HFF-Myc (cell line): ENCODE measurements at regions not wholly inside any gene's neighbourhood (a gene's known extent, or its start where the extent isn't known, plus 50 kb on each side); places are given as distances from the start of the nearest gene placed in this dataset.

Experiments used
- DNase-seq: peaks from one replicate; pipeline ENCODE4 v3.0.0-alpha.2; 2011; ENCODE audit warnings: low read depth; ENCODE audit errors: extremely low read depth
- H3K4me3 ChIP-seq: replicated peaks from 2 replicates; pipeline ENCODE4 v1.5.1; 2011; ENCODE audit warnings: low read depth, mild to moderate bottlenecking, control low read depth, low read length
- CTCF ChIP-seq: IDR thresholded peaks from 2 replicates; pipeline ENCODE4 v1.5.1; 2012; ENCODE audit warnings: mild to moderate bottlenecking, low read depth, low read length, control low read depth; ENCODE audit errors: missing control alignments

GRCh38 chr2:160695402-160696086 is 201.9 kb upstream of the RBMS1 start:
- no peak for DNase-seq
- no peak for TF ChIP-seq CTCF
- no peak overlapping the region for H3K4me3 ChIP-seq

- no peak for TF ChIP-seq CTCF
- no peak overlapping the region for H3K4me3 ChIP-seq
- no peak for DNase-seq
These were observed 202.5 kb upstream of the RBMS1 start for GRCh38 chr2:160696087-160696452.

GRCh38 chr2:160697817-160698216 is 204.2 kb upstream of the RBMS1 start:
- H3K4me3 ChIP-seq = no peak overlapping the region
- no peak for DNase-seq
- TF ChIP-seq CTCF = no peak

- no peak for TF ChIP-seq CTCF
- no peak overlapping the region for H3K4me3 ChIP-seq
- no peak for DNase-seq
These were observed 206.6 kb upstream of the RBMS1 start for GRCh38 chr2:160700021-160700814.

- H3K4me3 ChIP-seq = no peak overlapping the region
- no peak for TF ChIP-seq CTCF
- DNase-seq = no peak
These were observed 208.2 kb upstream of the RBMS1 start for GRCh38 chr2:160701822-160702221.

- TF ChIP-seq CTCF = no peak
- no peak overlapping the region for H3K4me3 ChIP-seq
- DNase-seq = no peak
These were observed 209.1 kb upstream of the RBMS1 start for GRCh38 chr2:160702754-160703153.
